NCI-H69 (cell line): ENCODE measurements at regions not wholly inside any gene's neighbourhood (a gene's known extent, or its start where the extent isn't known, plus 50 kb on each side); places are given as distances from the start of the nearest gene placed in this dataset.
A peak's percentile ranks its signal among the peaks of the same experiment; 100 is the strongest.

Experiments used
- DNase-seq: peaks from one replicate; lab custom pipeline; 2025; lab: John Stamatoyannopoulos, UW

GRCh38 chr2:16890081-16890480, 224.4 kb upstream of the CYRIA start:
- peak; percentile 24 for DNase-seq

DNA sequence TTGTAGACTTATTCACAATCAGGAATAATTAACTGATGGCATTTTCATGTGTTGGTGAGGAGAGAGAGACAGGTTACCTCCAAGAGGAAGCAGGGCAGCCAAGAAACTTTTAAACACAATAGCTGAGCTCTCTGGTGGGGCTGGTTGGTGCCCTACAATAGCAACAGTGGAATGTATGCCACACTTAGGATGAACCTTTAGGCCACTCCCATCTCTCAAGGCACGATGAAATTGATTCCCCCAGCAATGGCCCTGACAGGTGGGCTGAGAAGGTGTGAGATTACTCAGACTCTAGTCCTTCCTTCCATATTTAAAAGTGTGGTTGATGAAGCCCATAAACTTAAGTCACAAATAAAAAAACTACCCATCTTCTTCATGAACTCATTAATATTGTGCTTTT, 219.4 kb upstream of the CYRIA start:
- DNase-seq: no peak

DNA sequence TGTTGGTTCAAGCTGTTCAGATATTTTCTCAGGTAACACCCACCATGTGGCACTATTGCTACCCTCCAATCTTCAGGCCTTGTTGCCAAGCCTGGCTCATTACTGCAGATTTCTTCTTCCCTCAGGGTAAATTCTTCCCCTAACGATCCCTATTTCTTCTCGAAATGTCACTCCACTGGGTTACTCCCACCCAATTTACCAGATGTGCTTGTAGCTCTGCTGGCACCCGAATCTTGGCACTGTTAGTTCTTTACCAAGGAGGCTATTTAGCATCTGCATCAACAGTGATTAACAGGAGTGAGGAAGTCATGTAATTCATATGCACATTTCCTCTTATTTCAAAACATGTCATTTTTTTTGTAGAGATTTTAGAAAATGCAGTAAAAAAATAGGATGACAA, 217.1 kb upstream of the CYRIA start:
- DNase-seq: peak; percentile 90

GRCh38 chr2:16881122-16881521, 215.5 kb upstream of the CYRIA start:
- DNase-seq: no peak

- DNase-seq: no peak
Measured at GRCh38 chr2:16871411-16871810, 205.8 kb upstream of the CYRIA start.

DNA sequence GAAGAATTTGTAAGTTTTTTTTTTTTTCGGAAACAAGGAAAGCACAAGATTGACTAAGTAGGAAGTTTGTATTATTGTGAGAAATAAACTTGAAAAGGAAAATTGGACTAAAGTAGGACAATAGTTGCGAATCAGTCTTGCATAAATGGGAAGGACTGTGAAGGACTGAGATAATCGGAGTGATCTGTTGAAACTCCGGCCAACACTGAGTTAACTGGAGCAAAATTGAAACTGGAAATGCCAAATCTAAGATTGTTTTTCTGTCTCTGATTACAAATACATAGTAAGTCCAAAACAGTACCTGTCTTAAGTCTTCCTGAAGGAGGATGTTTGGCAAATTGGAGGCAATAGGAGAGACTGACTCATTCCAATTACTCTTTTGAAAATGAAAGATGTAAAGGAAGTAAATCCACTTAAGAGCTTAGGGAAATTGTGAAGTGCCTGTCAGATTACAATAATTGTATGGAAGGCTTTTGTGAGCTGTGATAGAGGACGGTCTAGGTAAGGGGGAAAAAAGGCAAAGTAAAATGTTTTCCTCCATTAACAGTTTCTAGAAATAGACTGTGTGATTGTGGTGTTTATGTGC, 204.9 kb upstream of the CYRIA start:
- peak; percentile 11 for DNase-seq

GRCh38 chr2:16869711-16870110, 204.1 kb upstream of the CYRIA start:
- no peak for DNase-seq

DNA sequence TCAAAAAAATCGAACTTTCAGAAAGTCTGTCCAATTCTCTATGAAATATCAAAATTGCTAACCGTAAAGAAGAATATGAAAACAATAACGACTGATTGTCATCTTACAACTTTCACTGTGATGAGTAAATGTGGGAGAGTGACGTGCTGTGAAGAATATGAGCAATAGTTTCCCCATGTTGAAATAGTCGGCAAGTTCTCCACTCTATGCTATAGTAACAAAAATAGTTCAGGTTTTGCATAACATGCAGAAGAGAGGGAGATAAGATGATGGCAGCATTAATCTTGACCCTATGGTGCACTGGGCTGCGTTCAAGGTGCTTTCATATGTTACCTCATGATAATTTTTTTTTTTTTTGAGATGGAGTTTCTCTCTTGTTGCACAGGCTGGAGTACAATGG, 196.8 kb upstream of the CYRIA start:
- DNase-seq: no peak

GRCh38 chr2:16861530-16861929, 195.9 kb upstream of the CYRIA start:
- DNase-seq: no peak

DNA sequence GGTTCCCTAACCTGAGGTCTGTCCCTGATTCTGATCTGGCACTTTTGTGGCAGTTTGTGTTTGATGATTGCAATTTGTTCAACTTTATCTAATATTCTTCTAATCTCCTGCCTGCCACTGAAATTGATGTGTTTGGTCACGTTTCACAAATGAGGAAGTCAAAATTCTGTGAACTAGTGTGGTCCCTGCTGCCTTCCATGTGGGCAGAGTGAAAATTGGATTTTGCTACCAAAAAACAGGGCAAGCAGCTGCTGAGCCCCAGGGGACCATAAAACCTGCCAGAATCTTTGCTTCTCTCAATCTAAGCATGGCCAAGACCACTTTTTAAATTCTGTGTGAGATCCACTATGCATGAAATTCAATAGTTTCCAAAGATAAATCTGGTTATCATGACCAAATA, 195.5 kb upstream of the CYRIA start:
- DNase-seq: no peak

- no peak for DNase-seq
Measured at GRCh38 chr2:16860627-16861026, 195.0 kb upstream of the CYRIA start.

DNA sequence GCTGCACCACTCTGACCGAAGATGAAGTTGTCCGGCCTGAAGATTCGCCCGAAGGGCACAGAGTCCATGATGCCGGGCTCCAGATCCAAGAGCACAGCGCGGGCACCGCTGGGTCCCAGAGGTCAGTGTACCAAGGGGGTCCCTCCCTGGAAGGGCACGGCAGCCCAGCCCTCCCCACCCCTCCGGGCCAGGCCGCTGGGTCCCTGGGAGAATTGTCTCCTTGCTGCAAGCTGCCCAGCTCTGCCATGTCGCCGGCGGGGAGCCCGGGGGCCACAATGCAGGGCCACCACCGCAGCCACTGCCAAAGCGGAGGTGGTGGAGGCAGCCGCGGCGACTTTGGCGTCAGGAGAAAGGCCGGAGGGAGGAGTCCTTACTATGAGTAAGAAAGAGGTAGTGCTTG, 189.5 kb upstream of the CYRIA start:
- DNase-seq: no peak

GRCh38 chr2:16853088-16853487, 187.5 kb upstream of the CYRIA start:
- peak; percentile 13 for DNase-seq

- no peak for DNase-seq
Measured at GRCh38 chr2:16852651-16853050, 187.0 kb upstream of the CYRIA start.

DNA sequence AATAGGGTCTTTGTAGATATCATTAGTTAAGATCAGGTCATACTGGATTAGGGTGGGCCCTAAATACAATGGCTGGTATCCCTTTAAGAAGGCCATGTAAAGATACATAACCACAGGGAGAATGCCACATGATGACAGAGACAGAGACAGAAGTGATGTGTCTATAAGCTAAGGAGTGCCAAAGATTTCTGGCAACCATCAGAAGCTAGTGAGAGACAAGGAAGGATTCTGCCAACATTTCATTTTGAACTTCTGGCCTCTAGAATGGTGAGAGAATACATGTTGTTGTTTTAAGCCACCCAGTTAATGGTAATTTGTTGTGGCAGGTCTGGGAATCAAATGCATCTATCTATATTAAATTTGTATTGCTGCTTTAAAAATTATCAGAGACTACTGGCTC, 185.5 kb upstream of the CYRIA start:
- DNase-seq: no peak

DNA sequence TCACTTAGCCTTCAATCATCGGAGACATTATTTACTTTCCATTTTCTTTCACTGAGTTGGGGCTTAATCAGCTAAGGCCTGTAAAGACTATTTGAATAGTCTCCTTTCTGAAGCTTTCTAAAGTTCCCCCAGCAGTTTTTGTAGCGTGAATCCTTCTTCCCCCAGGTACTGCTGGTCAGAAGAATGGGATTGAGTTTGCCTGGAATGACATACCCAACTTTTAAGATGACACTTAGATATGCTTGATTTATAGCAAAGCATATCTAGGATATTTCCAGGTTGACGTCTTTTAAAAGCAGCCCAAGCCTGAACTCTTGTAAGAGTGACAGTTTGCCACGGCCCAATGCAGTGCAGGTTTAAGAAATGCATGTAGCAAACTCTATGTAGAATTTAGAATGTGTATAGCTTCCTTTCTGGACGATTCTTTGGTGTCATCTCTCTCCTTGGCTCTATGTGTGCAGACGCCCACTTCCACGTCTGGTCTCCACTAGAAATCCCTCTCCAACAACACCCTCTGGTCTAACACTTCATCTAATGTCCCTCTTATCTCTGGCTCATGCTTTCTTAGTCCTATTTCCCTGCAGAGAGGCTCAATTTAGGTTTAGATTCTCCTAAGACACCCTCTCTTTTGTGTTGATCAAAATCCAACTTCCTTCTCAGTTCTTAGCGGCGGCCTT, 175.0 kb upstream of the CYRIA start:
- no peak for DNase-seq

- DNase-seq: peak; percentile 10
Measured at GRCh38 chr2:16832910-16833309, 167.3 kb upstream of the CYRIA start.

DNA sequence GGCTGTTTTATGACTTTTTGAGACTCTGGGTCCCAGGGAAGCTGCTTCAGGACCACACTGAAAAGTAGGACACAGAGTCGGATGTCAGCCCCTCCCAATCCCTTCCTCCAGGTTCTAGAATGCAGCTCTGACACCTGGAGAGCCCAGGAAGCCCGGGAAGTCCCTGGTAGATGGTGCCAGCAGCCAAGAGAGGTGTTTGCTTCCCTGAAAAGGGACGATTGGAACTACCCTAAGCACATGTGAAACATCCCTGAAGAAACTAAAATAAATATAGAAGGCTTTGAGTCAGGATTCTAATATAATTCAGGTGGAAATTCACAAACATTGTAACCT, 163.2 kb upstream of the CYRIA start:
- no peak for DNase-seq

DNA sequence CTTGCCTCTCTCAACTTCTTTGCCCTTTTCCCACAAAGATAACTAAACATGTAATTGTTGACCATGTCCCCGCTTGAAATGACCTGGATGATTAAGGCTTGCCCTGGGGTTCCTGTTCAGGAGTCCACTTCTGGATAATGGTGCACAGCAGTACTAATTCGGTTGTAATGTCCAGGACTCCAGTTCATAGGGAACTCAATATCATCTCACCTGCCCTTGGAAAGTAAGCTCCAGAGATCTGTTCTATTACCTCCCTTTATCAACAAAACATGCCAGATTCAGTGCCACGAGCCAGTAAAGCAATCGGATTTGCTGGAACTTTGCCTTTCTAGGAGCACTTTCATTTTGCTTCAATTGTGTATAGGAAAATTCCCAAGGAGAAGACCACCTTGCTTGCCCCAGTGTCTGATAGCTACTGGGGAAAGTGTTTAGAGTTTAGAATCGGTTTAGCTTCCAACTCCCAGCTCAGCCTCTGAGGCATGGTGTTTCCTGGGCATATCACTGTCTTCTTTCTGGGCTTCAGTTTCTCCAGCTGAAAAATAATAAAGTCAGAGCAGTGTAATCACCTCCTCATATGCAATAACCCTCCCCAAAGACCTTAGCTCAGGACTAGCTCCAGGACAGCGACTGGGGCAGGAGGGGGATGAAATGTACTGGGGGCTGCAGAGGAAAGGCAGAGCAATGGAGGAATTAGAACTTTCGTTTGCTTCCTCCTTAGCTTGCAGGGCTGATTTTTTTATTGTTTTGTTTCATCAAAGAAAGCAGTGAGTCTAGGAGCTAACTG, 162.6 kb upstream of the CYRIA start:
- DNase-seq: no peak

- DNase-seq: no peak
Measured at GRCh38 chr2:16824472-16824871, 158.8 kb upstream of the CYRIA start.

GRCh38 chr2:16821692-16822091, 156.1 kb upstream of the CYRIA start:
- peak; percentile 65 for DNase-seq

DNA sequence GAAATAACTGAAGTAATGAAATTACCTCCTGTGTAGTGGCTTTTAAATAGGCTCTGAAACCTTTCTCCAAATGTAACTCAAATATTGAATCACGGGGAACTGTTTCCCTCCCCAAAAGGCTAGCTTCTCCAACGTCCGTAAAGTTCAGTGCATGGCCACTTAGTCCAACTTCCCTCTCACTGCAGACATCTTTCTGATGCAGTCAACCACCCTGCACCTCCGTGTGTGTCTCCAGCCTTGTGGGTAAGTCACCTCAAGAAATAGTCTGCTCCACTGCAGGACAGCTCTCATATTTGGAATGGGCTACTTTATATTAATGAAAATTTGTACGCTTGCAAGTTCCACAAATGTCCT, 152.5 kb upstream of the CYRIA start:
- DNase-seq: no peak

- no peak for DNase-seq
Measured at GRCh38 chr2:16817305-16818202, 151.9 kb upstream of the CYRIA start.
